PC-9 (cell line): ENCODE measurements at regions not wholly inside any gene's neighbourhood (a gene's known extent, or its start where the extent isn't known, plus 50 kb on each side); places are given as distances from the start of the nearest gene placed in this dataset.

Experiments
- EZH2 ChIP-seq: fragments of 200-600 bp; sonication (generic); IDR thresholded peaks from 2 replicates; pipeline ENCODE4 v1.8.0; 2017; ENCODE audit warnings: antibody characterized with exemption, low read depth
- TF ChIP-seq, protein P1 (sequence below): fragments of 200-600 bp; sonication (generic); conservative IDR thresholded peaks from 2 replicates; pipeline ENCODE4 v1.6.1; 2017; ENCODE audit warnings: mixed run types, antibody characterized with exemption, mild to moderate bottlenecking, moderate library complexity

DNA sequence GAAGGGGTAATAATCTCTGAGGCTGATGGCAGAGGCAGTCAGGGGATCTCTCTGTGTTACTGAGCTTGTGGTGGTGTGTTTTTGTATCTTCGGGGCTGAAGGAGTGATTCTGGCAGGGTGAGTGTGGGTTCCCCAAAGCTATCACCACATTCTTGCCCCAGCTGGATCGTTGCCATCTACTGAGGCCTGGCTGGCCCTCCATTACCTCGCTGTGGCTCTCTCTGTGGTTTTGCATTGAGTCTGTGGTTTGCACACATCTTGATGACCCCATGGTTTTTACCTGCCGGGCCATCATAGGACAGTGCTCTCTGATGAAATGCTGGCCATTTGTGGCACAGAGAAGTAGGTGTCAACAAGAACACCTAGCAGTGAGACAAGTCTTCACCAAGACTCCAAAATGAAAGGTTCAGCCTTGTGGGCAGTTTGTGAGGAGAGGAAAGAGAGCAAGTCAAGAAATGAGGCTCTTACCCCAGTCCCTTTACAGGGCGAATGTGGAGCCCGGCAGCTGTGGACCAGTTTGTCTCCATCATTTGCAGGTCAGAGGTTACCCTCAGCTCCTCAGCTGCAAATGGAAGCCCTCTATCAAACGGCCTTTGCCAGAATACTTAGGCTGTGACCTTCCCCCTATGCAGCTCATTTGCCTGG is 69.0 kb upstream of the NPAS1 start:
- TF ChIP-seq, protein P1, sequence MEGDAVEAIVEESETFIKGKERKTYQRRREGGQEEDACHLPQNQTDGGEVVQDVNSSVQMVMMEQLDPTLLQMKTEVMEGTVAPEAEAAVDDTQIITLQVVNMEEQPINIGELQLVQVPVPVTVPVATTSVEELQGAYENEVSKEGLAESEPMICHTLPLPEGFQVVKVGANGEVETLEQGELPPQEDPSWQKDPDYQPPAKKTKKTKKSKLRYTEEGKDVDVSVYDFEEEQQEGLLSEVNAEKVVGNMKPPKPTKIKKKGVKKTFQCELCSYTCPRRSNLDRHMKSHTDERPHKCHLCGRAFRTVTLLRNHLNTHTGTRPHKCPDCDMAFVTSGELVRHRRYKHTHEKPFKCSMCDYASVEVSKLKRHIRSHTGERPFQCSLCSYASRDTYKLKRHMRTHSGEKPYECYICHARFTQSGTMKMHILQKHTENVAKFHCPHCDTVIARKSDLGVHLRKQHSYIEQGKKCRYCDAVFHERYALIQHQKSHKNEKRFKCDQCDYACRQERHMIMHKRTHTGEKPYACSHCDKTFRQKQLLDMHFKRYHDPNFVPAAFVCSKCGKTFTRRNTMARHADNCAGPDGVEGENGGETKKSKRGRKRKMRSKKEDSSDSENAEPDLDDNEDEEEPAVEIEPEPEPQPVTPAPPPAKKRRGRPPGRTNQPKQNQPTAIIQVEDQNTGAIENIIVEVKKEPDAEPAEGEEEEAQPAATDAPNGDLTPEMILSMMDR = no peak
- TF ChIP-seq EZH2 = no peak
